H1 (cell line): ENCODE measurements at regions not wholly inside any gene's neighbourhood (a gene's known extent, or its start where the extent isn't known, plus 50 kb on each side); places are given as distances from the start of the nearest gene placed in this dataset.

Source experiments
- CTCF ChIA-PET: fragments of 300-600 bp; sonication (Branson Sonifier 250); formaldehyde crosslinking; loops from one replicate; lab custom pipeline; 2021; ENCODE audit not compliant: partially characterized antibody; lab: Charles Lee
- POLR2A ChIA-PET: fragments of 300-600 bp; sonication (Branson Sonifier 250); formaldehyde crosslinking; loops from one replicate; lab custom pipeline; 2021; ENCODE audit warnings: inconsistent platforms; ENCODE audit not compliant: partially characterized antibody; lab: Charles Lee
- DNase-seq, 2 experiments: peaks; one replicate each; pipeline versions ENCODE4 v3.0.0 to v3.0.0-alpha.2; 2010 to 2022; ENCODE audit warnings: low spot score in 2 of 2, low read depth in 1 of 2, mixed read lengths in 1 of 2
- FAIRE-seq: peaks from 2 replicates; lab custom pipeline; 2011; peaks lifted over from hg19 to GRCh38; lab: Jason Lieb, UNC
- H2AFZ ChIP-seq: 2 replicates; pipeline ENCODE4 v1.8.1; 2012; ENCODE audit warnings: low read length, inconsistent platforms
- H2AK5ac ChIP-seq: 2 replicates; pipeline ENCODE4 v1.6.1; 2013; ENCODE audit warnings: low read depth, low read length
- H2BK120ac ChIP-seq: replicated peaks from 2 replicates; pipeline ENCODE3; 2013; ENCODE audit warnings: low read depth, low read length, inconsistent platforms
- H2BK12ac ChIP-seq: 2 replicates; pipeline ENCODE4 v1.6.1; 2013; ENCODE audit warnings: low read depth, low read length
- H2BK15ac ChIP-seq: 2 replicates; pipeline ENCODE4 v1.6.1; 2013; ENCODE audit warnings: low read length
- H2BK20ac ChIP-seq: 2 replicates; pipeline ENCODE4 v1.6.1; 2013; ENCODE audit warnings: low read length
- H2BK5ac ChIP-seq: 2 replicates; pipeline ENCODE4 v1.6.1; 2013; ENCODE audit warnings: low read depth, low read length
- H3K14ac ChIP-seq: 2 replicates; pipeline ENCODE4 v1.6.1; 2013; ENCODE audit warnings: inconsistent platforms; ENCODE audit not compliant: insufficient read length
- H3K18ac ChIP-seq: 2 replicates; pipeline ENCODE4 v1.6.1; 2013; ENCODE audit warnings: low read length; ENCODE audit errors: extremely low read depth
- H3K23ac ChIP-seq: 2 replicates; pipeline ENCODE4 v1.6.1; 2013; ENCODE audit warnings: inconsistent platforms; ENCODE audit not compliant: insufficient read length
- H3K23me2 ChIP-seq: 2 replicates; pipeline ENCODE4 v1.6.1; 2013; ENCODE audit warnings: low read depth, low read length
- H3K27ac ChIP-seq: 2 replicates; pipeline ENCODE4 v1.6.1; 2011; ENCODE audit warnings: low read depth, low read length, inconsistent platforms
- H3K27me3 ChIP-seq, 4 experiments: replicated peaks in 1 of 4; 1 replicate in 1 of 4; 2 replicates in 3 of 4; pipeline versions ENCODE4 v1.6.1 to v1.8.1; 2011 to 2013; ENCODE audit warnings: low read length in 3 of 4, mild to moderate bottlenecking in 3 of 4, inconsistent platforms in 2 of 4, mixed read lengths in 2 of 4, moderate library complexity in 1 of 4; ENCODE audit not compliant: control insufficient read depth in 3 of 4, insufficient read depth in 3 of 4; ENCODE audit errors: extremely low read depth in 1 of 4
- H3K36me3 ChIP-seq, 4 experiments: 2 replicates each; pipeline versions ENCODE4 v1.6.1 to v1.8.1; 2011 to 2013; ENCODE audit warnings: mild to moderate bottlenecking in 4 of 4, low read length in 3 of 4, moderate library complexity in 2 of 4, control low read depth in 1 of 4, inconsistent platforms in 1 of 4; ENCODE audit not compliant: insufficient read depth in 4 of 4, control insufficient read depth in 2 of 4
- H3K4ac ChIP-seq: replicated peaks from 2 replicates; pipeline ENCODE3; 2013; ENCODE audit warnings: low read length, low read depth, mixed read lengths, inconsistent platforms; ENCODE audit not compliant: insufficient read length
- H3K4me1 ChIP-seq, 4 experiments: replicated peaks in 1 of 4; 1 replicate in 1 of 4; 2 replicates in 3 of 4; pipeline versions ENCODE4 v1.6.1 to v1.8.1; 2011 to 2013; ENCODE audit warnings: low read length in 3 of 4, inconsistent platforms in 2 of 4, mixed read lengths in 1 of 4; ENCODE audit not compliant: insufficient read depth in 4 of 4, control insufficient read depth in 3 of 4
- H3K4me2 ChIP-seq, 2 experiments: 2 replicates each; pipeline versions ENCODE4 v1.6.1 to v1.8.1; 2011 to 2013; ENCODE audit warnings: low read depth in 2 of 2, low read length in 2 of 2, control low read depth in 1 of 2, inconsistent platforms in 1 of 2, mild to moderate bottlenecking in 1 of 2; ENCODE audit not compliant: insufficient read depth in 1 of 2
- H3K4me3 ChIP-seq, 4 experiments: fragments of 200-600, 300-600 bp in 1 of 4; sonication (generic), shearing (Covaris generic), sonication (Bioruptor Twin) in 1 of 4; 2 replicates each; pipeline versions ENCODE4 v1.5.1 to v1.8.1; 2011 to 2016; ENCODE audit warnings: low read length in 4 of 4, low read depth in 3 of 4, control low read depth in 2 of 4, inconsistent platforms in 2 of 4, mild to moderate bottlenecking in 2 of 4, mixed read lengths in 1 of 4, moderate library complexity in 1 of 4; ENCODE audit not compliant: insufficient read depth in 2 of 4; ENCODE audit errors: extremely low read depth in 1 of 4
- H3K56ac ChIP-seq: replicated peaks from 2 replicates; pipeline ENCODE3; 2013; ENCODE audit warnings: low read depth, mild to moderate bottlenecking, mixed read lengths, low read length, inconsistent platforms; ENCODE audit not compliant: insufficient read length
- H3K79me1 ChIP-seq: 2 replicates; pipeline ENCODE4 v1.6.1; 2013; ENCODE audit warnings: low read depth, low read length, control low read depth
- H3K79me2 ChIP-seq, 2 experiments: 2 replicates each; pipeline versions ENCODE4 v1.6.1 to v1.8.1; 2012 to 2013; ENCODE audit warnings: low read length in 2 of 2, mild to moderate bottlenecking in 2 of 2, inconsistent platforms in 1 of 2; ENCODE audit not compliant: insufficient read depth in 2 of 2, control insufficient read depth in 1 of 2
- H3K9ac ChIP-seq, 4 experiments: replicated peaks in 1 of 4; 1 replicate in 1 of 4; 2 replicates in 3 of 4; pipeline versions ENCODE4 v1.6.1 to v1.8.1; 2011 to 2013; ENCODE audit warnings: low read depth in 3 of 4, low read length in 3 of 4, control low read depth in 2 of 4, mild to moderate bottlenecking in 2 of 4, moderate library complexity in 2 of 4, inconsistent platforms in 1 of 4; ENCODE audit errors: extremely low read depth in 1 of 4
- H3K9me3 ChIP-seq, 2 experiments: 2 replicates each; pipeline versions ENCODE4 v1.6.1 to v1.8.1; 2012 to 2013; ENCODE audit warnings: mild to moderate bottlenecking in 2 of 2, moderate library complexity in 2 of 2, control low read depth in 1 of 2, inconsistent platforms in 1 of 2, low read depth in 1 of 2, low read length in 1 of 2, mixed read lengths in 1 of 2; ENCODE audit not compliant: insufficient read depth in 2 of 2
- H4K20me1 ChIP-seq, 2 experiments: replicated peaks in 1 of 2; 2 replicates each; pipeline versions ENCODE3 to v1.8.1; 2011 to 2013; ENCODE audit warnings: inconsistent platforms in 2 of 2, low read length in 2 of 2, mild to moderate bottlenecking in 1 of 2; ENCODE audit not compliant: insufficient read depth in 2 of 2, control insufficient read depth in 1 of 2
- H4K5ac ChIP-seq: 2 replicates; pipeline ENCODE4 v1.6.1; 2013; ENCODE audit warnings: low read length, low read depth, mixed read lengths, inconsistent platforms; ENCODE audit not compliant: insufficient read length
- H4K8ac ChIP-seq: 2 replicates; pipeline ENCODE4 v1.8.0; 2013; ENCODE audit warnings: mild to moderate bottlenecking, moderate library complexity, low read length, inconsistent platforms; ENCODE audit not compliant: insufficient read depth; ENCODE audit errors: extremely low read depth
- H4K91ac ChIP-seq: replicated peaks from 2 replicates; pipeline ENCODE3; 2013; ENCODE audit warnings: low read length, mixed read lengths, inconsistent platforms; ENCODE audit not compliant: insufficient read length
- CBX8 ChIP-seq: fragments of 300-800, 300-1000 bp; sonication (generic); IDR thresholded peaks from 2 replicates; pipeline ENCODE4 v1.7.1; 2016; ENCODE audit warnings: low read depth, low read length, borderline replicate concordance
- CREB1 ChIP-seq: IDR thresholded peaks from 2 replicates; pipeline ENCODE4 v1.6.1; 2012; ENCODE audit warnings: inconsistent platforms
- EP300 ChIP-seq, 2 experiments: IDR thresholded peaks; 1 replicate in 1 of 2; 2 replicates in 1 of 2; pipeline ENCODE4 v1.6.1; 2011 to 2012; ENCODE audit warnings: low read depth in 2 of 2, low read length in 2 of 2, mild to moderate bottlenecking in 2 of 2, borderline replicate concordance in 1 of 2, inconsistent platforms in 1 of 2, moderate library complexity in 1 of 2
- SRF ChIP-seq: IDR thresholded peaks from 2 replicates; pipeline ENCODE4 v1.6.1; 2011; ENCODE audit warnings: mild to moderate bottlenecking, low read depth, low read length, moderate library complexity
- WGBS, 2 experiments: shearing (Covaris generic) in 1 of 2; methylation state at CpG; one replicate each; pipeline versions ENCODE4 v1.1.6 to v1.1.7; 2013 to 2015; ENCODE audit warnings: low lambda C conversion rate in 2 of 2, mixed read lengths in 2 of 2, inconsistent platforms in 1 of 2, low coverage in 1 of 2, missing lambda C conversion rate in 1 of 2; ENCODE audit not compliant: insufficient replicate concordance in 2 of 2, insufficient coverage in 1 of 2, insufficient read length in 1 of 2; ENCODE audit errors: extremely low coverage in 1 of 2, missing lambda C conversion rate in 1 of 2; 5-methylcytosine and 5-hydroxymethylcytosine counted together
- TF ChIP-seq, protein P1 (sequence below): IDR thresholded peaks from 2 replicates; pipeline ENCODE4 v1.6.1; 2012; ENCODE audit warnings: inconsistent platforms

- no peaks in the 10 kb centered on the region for H3K79me1 ChIP-seq
- H3K18ac ChIP-seq, result no peak overlapping the region
- H2BK120ac ChIP-seq, result no peak overlapping the region
- no peak overlapping the region for H3K4me3 ChIP-seq
- no peak overlapping the region for H2BK5ac ChIP-seq
- CTCF ChIA-PET, result interaction anchor here (0.6 kb wide), 1 partner anchor 21 kb away, joined by 3 read pairs; no protein-coding TSS in a partner anchor
- no peak overlapping the region for H3K23ac ChIP-seq
- no peak overlapping the region for H2BK12ac ChIP-seq
- H2BK20ac ChIP-seq, result no peak overlapping the region
- no peak overlapping the region for H2BK15ac ChIP-seq
- H4K5ac ChIP-seq, result no peak overlapping the region
- H3K9me3 ChIP-seq, result no peaks in the 10 kb centered on the region
- H3K79me2 ChIP-seq, result no peaks in the 10 kb centered on the region
- H4K20me1 ChIP-seq, result no peaks in the 10 kb centered on the region
- no peak overlapping the region for H3K56ac ChIP-seq
- H4K8ac ChIP-seq, result no peak overlapping the region
- H3K9ac ChIP-seq, result no peak overlapping the region
- no peak overlapping the region for H4K91ac ChIP-seq
- no peaks in the 10 kb centered on the region for H3K23me2 ChIP-seq
- H3K36me3 ChIP-seq, result no peaks in the 10 kb centered on the region
- no peak overlapping the region for H3K4ac ChIP-seq
- 90% methylated on average over 1 of the region's 1 CpG; no CpG with 5 or more reads in 1 of the 2 experiments for WGBS, 2 experiments
- no peak for FAIRE-seq
- no peak for DNase-seq
- TF ChIP-seq SRF, result no peak
- no peak for TF ChIP-seq CREB1
- no peak for TF ChIP-seq CBX8
- TF ChIP-seq, protein P1, sequence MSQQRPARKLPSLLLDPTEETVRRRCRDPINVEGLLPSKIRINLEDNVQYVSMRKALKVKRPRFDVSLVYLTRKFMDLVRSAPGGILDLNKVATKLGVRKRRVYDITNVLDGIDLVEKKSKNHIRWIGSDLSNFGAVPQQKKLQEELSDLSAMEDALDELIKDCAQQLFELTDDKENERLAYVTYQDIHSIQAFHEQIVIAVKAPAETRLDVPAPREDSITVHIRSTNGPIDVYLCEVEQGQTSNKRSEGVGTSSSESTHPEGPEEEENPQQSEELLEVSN, result no peak
- no peak for TF ChIP-seq EP300 (IDR thresholded peaks at IDR 0.05; ENCODE audit: borderline replicate concordance in 1 of 2, low read depth in 2 of 2, low read length in 2 of 2)
- no peak overlapping the region for H2AFZ ChIP-seq
- no peak overlapping the region for H3K27ac ChIP-seq
- H3K4me1 ChIP-seq, result 0 out of 7 replicates have a peak, but pooled peaks cover 0 to 3% (median 0%) of the 10 kb centered on the region in 4 experiments
- H2AK5ac ChIP-seq, result no peak overlapping the region
- H3K4me2 ChIP-seq, result no peak overlapping the region
- no peak overlapping the region for H3K14ac ChIP-seq
- no peaks in the 10 kb centered on the region for H3K27me3 ChIP-seq
- POLR2A ChIA-PET, result no interaction called here
Measured at GRCh38 chr7:9022456-9022855, 589.0 kb downstream of the NXPH1 start.
